Pancreas (tissue), 10 donors: ENCODE measurements at regions not wholly inside any gene's neighbourhood (a gene's known extent, or its start where the extent isn't known, plus 50 kb on each side); places are given as distances from the start of the nearest gene placed in this dataset.

ENCODE experiments used
- ATAC-seq, 4 donors: fragments of 200-7000 bp; cut with Tn5 transposase; one replicate each; pipeline versions ENCODE4 v1.8.0 to v1.9.1; 2020; ENCODE audit warnings: mild to moderate bottlenecking in 4 of 4, moderate library complexity in 4 of 4
- DNase-seq, 6 donors: peaks; one replicate each; pipeline ENCODE4 v3.0.0-alpha.2; 2020
- FAIRE-seq: peaks from 2 replicates; lab custom pipeline; 2012; peaks lifted over from hg19 to GRCh38; lab: Jason Lieb, UNC
- H3K27ac ChIP-seq, 4 donors: fragments of 200-600 bp; sonication (generic); 1 replicate in 3 of 4; 2 replicates in 1 of 4; pipeline versions ENCODE4 v1.5.0 to v1.8.0; 2020
- H3K27me3 ChIP-seq, 4 donors: fragments of 200-600 bp; one replicate each; pipeline ENCODE4 v1.8.0; 2021
- H3K36me3 ChIP-seq, 3 donors: fragments of 200-600 bp; sonication (generic) in 1 of 3; one replicate each; pipeline versions ENCODE4 v1.5.0 to v1.8.0; 2020 to 2021
- H3K4me1 ChIP-seq, 3 donors: fragments of 200-600 bp; one replicate each; pipeline ENCODE4 v1.8.0; 2021
- H3K4me3 ChIP-seq, 4 donors: fragments of 200-600 bp; sonication (generic) in 2 of 4; one replicate each; pipeline versions ENCODE4 v1.5.0 to v1.8.0; 2020 to 2021
- H3K9me3 ChIP-seq, 4 donors: fragments of 200-600 bp; one replicate each; pipeline ENCODE4 v1.8.0; 2021
- CTCF ChIP-seq, 4 donors: fragments of 200-600 bp; sonication (generic) in 3 of 4; IDR thresholded peaks; one replicate each; pipeline versions ENCODE4 v1.5.0 to v1.8.0; 2021; ENCODE audit warnings: antibody characterized with exemption in 4 of 4
- WGBS, 2 donors: extraction: QIAGEN DNeasy Blood & Tissue Kit; methylation state at CpG; one replicate each; pipeline ENCODE4 v1.1.7; 2013; 5-methylcytosine and 5-hydroxymethylcytosine counted together
- intact Hi-C, 3 donors: fragments of 100-400 bp; cut with DNase I; formaldehyde crosslinking; loops; one replicate each; pipeline versions ENCODE4 v1.11.1 to v1.14.2; 2022
- donor health status: healthy with polysubstance abuse.
- donor health status: DM: no; HTN: no; CAD: no; lungs with moderate emphysema.
- donor health status: DM: no; HTN: no; CAD: no.
- donor health status: control.
- donor health status: control.
- donor health status: Bipolar disorder and iron deficiency.
- donor health status: DM: yes; HTN: yes; CAD: no.
- donor health status: DM: no; HTN: no; CAD: no.
- donor health status: DM: no; HTN: no; CAD: no.
- donor health status: DM: yes; HTN: yes; CAD: no.

DNA sequence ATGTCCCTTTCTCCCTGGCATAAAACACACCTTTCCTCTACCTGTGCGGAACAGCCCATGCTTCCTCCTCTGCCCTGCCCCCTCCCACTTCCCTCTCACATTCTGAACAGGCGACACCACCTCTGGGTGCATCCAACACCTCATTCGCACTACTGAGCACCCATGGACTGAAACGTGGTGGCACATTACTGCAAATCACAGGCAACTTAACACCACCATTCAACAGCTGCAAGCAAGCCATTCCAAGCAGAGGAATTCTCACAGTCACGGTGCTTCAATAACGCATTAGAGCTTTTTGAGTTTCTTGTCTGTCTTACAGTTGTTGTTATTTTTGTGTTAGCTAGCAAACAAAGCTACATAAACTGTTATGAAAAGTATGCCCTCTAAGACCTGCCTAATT lies 298.2 kb upstream of the TAS2R1 start:
- Histone ChIP-seq H3K4me3 (no peak overlapping the region), H3K4me1 (no peaks in the 10 kb centered on the region), H3K9me3 (no peaks in the 10 kb centered on the region), H3K36me3 (no peaks in the 10 kb centered on the region), H3K27me3 (no peaks in the 10 kb centered on the region), H3K27ac (no peak overlapping the region)
- DNase-seq (no peak), FAIRE-seq (no peak), ATAC-seq (no peak)
- 31 to 38% methylated on average over 6 of the region's 6 CpGs for WGBS, 2 donors
- no peak for TF ChIP-seq CTCF (IDR thresholded peaks at IDR 0.05)
- intact Hi-C loops: no loop called here

GRCh38 chr5:9927521-9927997 lies 297.4 kb upstream of the TAS2R1 start:
- no peak for TF ChIP-seq CTCF (IDR thresholded peaks at IDR 0.05)
- Histone ChIP-seq H3K27ac (no peak overlapping the region), H3K4me3 (no peak overlapping the region), H3K36me3 (no peaks in the 10 kb centered on the region), H3K4me1 (no peaks in the 10 kb centered on the region), H3K27me3 (no peaks in the 10 kb centered on the region), H3K9me3 (no peaks in the 10 kb centered on the region)
- DNase-seq: no peak
- 43 to 53% methylated on average over 4 of the region's 4 CpGs for WGBS, 2 donors
- no peak for ATAC-seq
- intact Hi-C loops: no loop called here
- no peak for FAIRE-seq

GRCh38 chr5:9927106-9927505 lies 297.0 kb upstream of the TAS2R1 start:
- Histone ChIP-seq H3K9me3 (no peaks in the 10 kb centered on the region), H3K27ac (no peak overlapping the region), H3K4me1 (no peaks in the 10 kb centered on the region), H3K36me3 (no peaks in the 10 kb centered on the region), H3K27me3 (no peaks in the 10 kb centered on the region), H3K4me3 (no peak overlapping the region)
- no peak for TF ChIP-seq CTCF (IDR thresholded peaks at IDR 0.05)
- ATAC-seq (no peak), DNase-seq (no peak), FAIRE-seq (no peak)
- intact Hi-C loops: no loop called here
- 75 to 89% methylated on average over 1 of the region's 1 CpG for WGBS, 2 donors

- intact Hi-C loops: no loop called here
- no peak overlapping the region for H3K4me3 ChIP-seq
- 62% methylated on average over 2 of the region's 2 CpGs for WGBS, 2 donors
- H3K36me3 ChIP-seq: no peaks in the 10 kb centered on the region
- no peak for FAIRE-seq
- H3K27me3 ChIP-seq: no peaks in the 10 kb centered on the region
- no peaks in the 10 kb centered on the region for H3K4me1 ChIP-seq
- no peaks in the 10 kb centered on the region for H3K9me3 ChIP-seq
- TF ChIP-seq CTCF (IDR thresholded peaks at IDR 0.05): no peak
- no peak for DNase-seq
- H3K27ac ChIP-seq: no peak overlapping the region
- ATAC-seq: no peak
These were observed 294.5 kb upstream of the TAS2R1 start for GRCh38 chr5:9924614-9925013.

GRCh38 chr5:9922719-9923118 lies 292.6 kb upstream of the TAS2R1 start:
- intact Hi-C loops: no loop called here
- no peaks in the 10 kb centered on the region for H3K36me3 ChIP-seq
- no peak for FAIRE-seq
- H3K4me3 ChIP-seq: no peak overlapping the region
- TF ChIP-seq CTCF (IDR thresholded peaks at IDR 0.05): no peak
- no peak for ATAC-seq
- no peaks in the 10 kb centered on the region for H3K4me1 ChIP-seq
- H3K9me3 ChIP-seq: no peaks in the 10 kb centered on the region
- DNase-seq: no peak
- no peak overlapping the region for H3K27ac ChIP-seq
- no peaks in the 10 kb centered on the region for H3K27me3 ChIP-seq
